ENCODE measurements at regions not wholly inside any gene's neighbourhood (a gene's known extent, or its start where the extent isn't known, plus 50 kb on each side); places are given as distances from the start of the nearest gene placed in this dataset.

GRCh38 chr6:138004430-138005287 lies 102.6 kb downstream of the PERP start:
- Histone ChIP-seq H3K27me3 (ENCODE audit: control insufficient read depth in 2 of 2, insufficient read depth in 2 of 2, low read length in 2 of 2) (no peaks in the 10 kb centered on the region), H3K27ac (ENCODE audit: low read depth, low read length) (no peak overlapping the region), H3K36me3 (ENCODE audit: control insufficient read depth in 2 of 3, insufficient read depth in 3 of 3, low read length in 3 of 3) (no peaks in the 10 kb centered on the region), H3K9me3 (ENCODE audit: control insufficient read depth in 2 of 3, low read length in 3 of 3) (no peaks in the 10 kb centered on the region), H3K4me1 (ENCODE audit: control insufficient read depth in 2 of 2, insufficient read depth in 2 of 2, low read length in 2 of 2) (no peaks in the 10 kb centered on the region), H3K4me3 (ENCODE audit: low read length) (no peak overlapping the region)
- Mint-ChIP-seq H3K36me3 (no peaks in the 10 kb centered on the region), H3K27ac (no peak overlapping the region), H3K4me3 (no peak overlapping the region), H3K9me3 (no peaks in the 10 kb centered on the region), H3K4me1 (peaks cover 0 to 20% (median 5%) of the 10 kb centered on the region in 7 donors), H3K27me3 (peaks cover 0 to 11% (median 0%) of the 10 kb centered on the region in 5 donors)
- POLR2A ChIA-PET, result interaction anchor here (1.1 kb wide), 1 partner anchor 104 kb away, joined by 3 read pairs; no protein-coding TSS in a partner anchor
- intact Hi-C loops (cut with micrococcal nuclease), result loop anchor here (1.0 to 10.0 kb wide), 10 partner anchors 29 to 768 kb away; partner anchors contain the start of genes CCDC28A (in 1 of the 2) and HEBP2 (in 1 of the 2)
- CTCF ChIA-PET, result interaction anchor here (0.5 to 7.6 kb wide), 11 partner anchors 9 to 1201 kb away, joined by 3 to 58 read pairs (median 4); no protein-coding TSS in a partner anchor
- ATAC-seq, result peak; percentile 44
- peak in 1 of 9 donors; percentile 8 for DNase-seq

GRCh38 chr6:138005846-138006245 lies 101.4 kb downstream of the PERP start:
- peak overlapping the region in 3 of 9 donors; percentile 9 to 59 (median 52) for H3K27ac Mint-ChIP-seq
- H3K4me3 Mint-ChIP-seq, result no peak overlapping the region
- H3K27ac ChIP-seq (ENCODE audit: low read depth, low read length), result no peak overlapping the region
- H3K4me3 ChIP-seq (ENCODE audit: low read length), result no peak overlapping the region
- H3K9me3 Mint-ChIP-seq, result no peaks in the 10 kb centered on the region
- CTCF ChIA-PET, result interaction anchor here (0.6 to 7.6 kb wide), 5 partner anchors 103 to 298 kb away, joined by 3 to 58 read pairs (median 10); no protein-coding TSS in a partner anchor
- peaks cover 0 to 20% (median 5%) of the 10 kb centered on the region in 7 donors for H3K4me1 Mint-ChIP-seq
- DNase-seq (peak in 6 of 9 donors; percentile 13 to 56 (median 38)), ATAC-seq (peak; percentile 32)
- no peaks in the 10 kb centered on the region for H3K36me3 Mint-ChIP-seq
- no peaks in the 10 kb centered on the region for H3K27me3 ChIP-seq (ENCODE audit: control insufficient read depth in 2 of 2, insufficient read depth in 2 of 2, low read length in 2 of 2)
- intact Hi-C loops (cut with micrococcal nuclease), result loop anchor here (10.0 kb wide), 2 partner anchors 399 to 731 kb away; partner anchors contain the start of gene HEBP2 (in 1 of the 2)
- H3K4me1 ChIP-seq (ENCODE audit: control insufficient read depth in 2 of 2, insufficient read depth in 2 of 2, low read length in 2 of 2), result no peaks in the 10 kb centered on the region
- peaks cover 0 to 11% (median 0%) of the 10 kb centered on the region in 5 donors for H3K27me3 Mint-ChIP-seq
- H3K36me3 ChIP-seq (ENCODE audit: control insufficient read depth in 2 of 3, insufficient read depth in 3 of 3, low read length in 3 of 3), result no peaks in the 10 kb centered on the region
- POLR2A ChIA-PET, result interaction anchor here (0.8 kb wide), 1 partner anchor 100 kb away, joined by 5 read pairs; no protein-coding TSS in a partner anchor
- H3K9me3 ChIP-seq (ENCODE audit: control insufficient read depth in 2 of 3, low read length in 3 of 3), result no peaks in the 10 kb centered on the region

- Mint-ChIP-seq H3K27me3 (peaks cover 0 to 11% (median 0%) of the 10 kb centered on the region in 5 donors), H3K9me3 (no peaks in the 10 kb centered on the region), H3K4me1 (peaks cover 0 to 18% (median 5%) of the 10 kb centered on the region in 7 donors), H3K36me3 (no peaks in the 10 kb centered on the region), H3K27ac (peak overlapping the region in 2 of 9 donors; percentile 63 to 77), H3K4me3 (no peak overlapping the region)
- Histone ChIP-seq H3K27me3 (ENCODE audit: control insufficient read depth in 2 of 2, insufficient read depth in 2 of 2, low read length in 2 of 2) (no peaks in the 10 kb centered on the region), H3K4me1 (ENCODE audit: control insufficient read depth in 2 of 2, insufficient read depth in 2 of 2, low read length in 2 of 2) (no peaks in the 10 kb centered on the region), H3K9me3 (ENCODE audit: control insufficient read depth in 2 of 3, low read length in 3 of 3) (no peaks in the 10 kb centered on the region), H3K4me3 (ENCODE audit: low read length) (no peak overlapping the region), H3K36me3 (ENCODE audit: control insufficient read depth in 2 of 3, insufficient read depth in 3 of 3, low read length in 3 of 3) (no peaks in the 10 kb centered on the region), H3K27ac (ENCODE audit: low read depth, low read length) (no peak overlapping the region)
- ChIA-PET POLR2A (interaction anchor here (0.7 kb wide), 1 partner anchor 103 kb away, joined by 3 read pairs; no protein-coding TSS in a partner anchor), CTCF (interaction anchor here (0.5 to 2.3 kb wide), 7 partner anchors 49 to 300 kb away, joined by 3 to 10 read pairs (median 3); no protein-coding TSS in a partner anchor)
- DNase-seq (peak in 2 of 9 donors; percentile 12 to 30), ATAC-seq (no peak)
- intact Hi-C loops (cut with micrococcal nuclease), result loop anchor here (10.0 kb wide), 2 partner anchors 398 to 732 kb away; partner anchors contain the start of gene HEBP2 (in 1 of the 2)
Measured at GRCh38 chr6:138007014-138007472, 100.2 kb downstream of the PERP start.

DNA sequence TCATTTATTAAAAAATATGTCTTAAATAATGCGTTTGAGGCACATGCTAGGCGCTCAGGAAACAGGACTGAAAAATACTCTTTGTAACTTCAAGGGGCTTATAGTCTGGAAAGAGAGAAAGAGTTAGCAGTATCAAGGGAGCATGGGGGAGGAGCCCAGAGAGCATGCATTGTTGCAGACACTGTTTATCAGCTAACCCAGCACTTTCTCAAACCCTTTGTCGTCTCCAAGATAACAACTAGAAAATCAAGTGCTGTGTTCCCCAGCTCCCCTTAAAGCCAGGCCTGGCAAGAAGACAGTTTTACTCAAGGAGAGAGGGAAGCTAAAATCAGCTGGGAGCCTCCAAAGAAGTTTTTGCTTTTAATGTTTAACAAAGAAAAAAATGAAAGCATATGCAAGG lies 98.4 kb downstream of the PERP start:
- H3K4me1 ChIP-seq (ENCODE audit: control insufficient read depth in 2 of 2, insufficient read depth in 2 of 2, low read length in 2 of 2), result no peaks in the 10 kb centered on the region
- Mint-ChIP-seq H3K36me3 (no peaks in the 10 kb centered on the region), H3K27me3 (peaks cover 0 to 7% (median 0%) of the 10 kb centered on the region in 5 donors), H3K4me1 (peaks cover 0 to 17% (median 5%) of the 10 kb centered on the region in 7 donors), H3K4me3 (no peak overlapping the region), H3K27ac (no peak overlapping the region), H3K9me3 (no peaks in the 10 kb centered on the region)
- ATAC-seq (no peak), DNase-seq (no peak)
- H3K4me3 ChIP-seq (ENCODE audit: low read length), result no peak overlapping the region
- H3K9me3 ChIP-seq (ENCODE audit: control insufficient read depth in 2 of 3, low read length in 3 of 3), result no peaks in the 10 kb centered on the region
- H3K36me3 ChIP-seq (ENCODE audit: control insufficient read depth in 2 of 3, insufficient read depth in 3 of 3, low read length in 3 of 3), result no peaks in the 10 kb centered on the region
- POLR2A ChIA-PET, result no interaction called here
- intact Hi-C loops (cut with micrococcal nuclease), result loop anchor here (10.0 kb wide), 2 partner anchors 396 to 734 kb away; partner anchors contain the start of gene HEBP2 (in 1 of the 2)
- H3K27ac ChIP-seq (ENCODE audit: low read depth, low read length), result no peak overlapping the region
- H3K27me3 ChIP-seq (ENCODE audit: control insufficient read depth in 2 of 2, insufficient read depth in 2 of 2, low read length in 2 of 2), result no peaks in the 10 kb centered on the region
- CTCF ChIA-PET, result interaction anchor here (0.5 to 1.2 kb wide), 2 partner anchors 100 to 618 kb away, joined by 3 to 4 read pairs; no protein-coding TSS in a partner anchor

- DNase-seq (no peak), ATAC-seq (no peak)
- Mint-ChIP-seq H3K9me3 (no peaks in the 10 kb centered on the region), H3K4me1 (peaks cover 0 to 4% (median 0%) of the 10 kb centered on the region in 7 donors), H3K27ac (no peak overlapping the region), H3K27me3 (no peaks in the 10 kb centered on the region), H3K36me3 (no peaks in the 10 kb centered on the region), H3K4me3 (no peak overlapping the region)
- H3K36me3 ChIP-seq (ENCODE audit: control insufficient read depth in 2 of 3, insufficient read depth in 3 of 3, low read length in 3 of 3), result no peaks in the 10 kb centered on the region
- ChIA-PET POLR2A (no interaction called here), CTCF (no interaction called here)
- no peaks in the 10 kb centered on the region for H3K9me3 ChIP-seq (ENCODE audit: control insufficient read depth in 2 of 3, low read length in 3 of 3)
- H3K27ac ChIP-seq (ENCODE audit: low read depth, low read length), result no peak overlapping the region
- H3K27me3 ChIP-seq (ENCODE audit: control insufficient read depth in 2 of 2, insufficient read depth in 2 of 2, low read length in 2 of 2), result no peaks in the 10 kb centered on the region
- H3K4me3 ChIP-seq (ENCODE audit: low read length), result no peak overlapping the region
- intact Hi-C loops (cut with micrococcal nuclease), result no loop called here
- no peaks in the 10 kb centered on the region for H3K4me1 ChIP-seq (ENCODE audit: control insufficient read depth in 2 of 2, insufficient read depth in 2 of 2, low read length in 2 of 2)
Measured at GRCh38 chr6:138011413-138011812, 95.8 kb downstream of the PERP start.

DNA sequence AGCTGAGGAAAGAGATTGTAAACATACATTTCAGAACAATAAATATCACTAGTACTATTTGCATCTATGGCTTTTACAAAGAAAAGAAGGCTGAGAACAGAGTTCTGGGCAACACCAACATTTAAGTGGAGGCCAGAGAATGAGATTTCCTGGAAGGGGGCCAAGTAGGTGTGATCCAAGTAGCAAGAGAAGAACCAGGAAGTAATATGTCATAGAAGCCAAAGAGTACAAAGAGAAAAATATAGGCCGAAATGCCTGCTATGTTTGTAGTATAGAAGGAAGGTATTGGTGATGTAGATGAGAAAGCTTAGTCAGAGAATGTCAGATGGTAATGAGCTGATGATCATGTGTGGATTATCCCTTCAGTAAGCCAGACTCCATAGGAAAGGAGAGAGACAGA lies 94.5 kb downstream of the PERP start:
- no peaks in the 10 kb centered on the region for H3K4me1 ChIP-seq (ENCODE audit: control insufficient read depth in 2 of 2, insufficient read depth in 2 of 2, low read length in 2 of 2)
- Mint-ChIP-seq H3K4me1 (no peaks in the 10 kb centered on the region), H3K27ac (no peak overlapping the region), H3K9me3 (no peaks in the 10 kb centered on the region), H3K4me3 (no peak overlapping the region), H3K36me3 (no peaks in the 10 kb centered on the region), H3K27me3 (peaks cover 0 to 8% (median 0%) of the 10 kb centered on the region in 5 donors)
- H3K9me3 ChIP-seq (ENCODE audit: control insufficient read depth in 2 of 3, low read length in 3 of 3), result no peaks in the 10 kb centered on the region
- H3K4me3 ChIP-seq (ENCODE audit: low read length), result no peak overlapping the region
- DNase-seq, result peak in 2 of 9 donors; percentile 15 to 36
- POLR2A ChIA-PET, result no interaction called here
- no peak overlapping the region for H3K27ac ChIP-seq (ENCODE audit: low read depth, low read length)
- intact Hi-C loops (cut with micrococcal nuclease), result no loop called here
- CTCF ChIA-PET, result interaction anchor here (0.8 to 1.3 kb wide), 3 partner anchors 8 to 103 kb away, joined by 3 read pairs; no protein-coding TSS in a partner anchor
- no peak for ATAC-seq
- H3K36me3 ChIP-seq (ENCODE audit: control insufficient read depth in 2 of 3, insufficient read depth in 3 of 3, low read length in 3 of 3), result no peaks in the 10 kb centered on the region
- no peaks in the 10 kb centered on the region for H3K27me3 ChIP-seq (ENCODE audit: control insufficient read depth in 2 of 2, insufficient read depth in 2 of 2, low read length in 2 of 2)
